ENCODE measurements at regions not wholly inside any gene's neighbourhood (a gene's known extent, or its start where the extent isn't known, plus 50 kb on each side); places are given as distances from the start of the nearest gene placed in this dataset.

DNA sequence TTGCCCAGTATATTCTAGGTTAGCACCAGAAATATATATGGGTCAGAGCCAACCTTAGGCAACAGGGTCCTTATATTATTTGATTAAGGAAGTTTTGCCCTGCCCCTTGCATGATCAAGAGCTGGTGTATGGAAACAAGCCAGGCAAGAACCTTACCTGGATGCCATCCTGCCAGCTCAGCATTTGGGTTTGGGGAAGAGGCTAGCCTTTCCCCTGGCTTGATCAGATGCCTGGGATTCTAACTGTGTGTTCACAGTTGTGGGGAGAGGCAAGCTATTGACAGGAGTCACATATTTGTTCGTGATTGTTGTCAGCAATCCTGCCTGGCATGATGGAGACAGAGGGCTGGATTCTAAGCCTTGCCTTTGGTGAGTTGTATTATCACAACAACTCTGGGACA is 260.0 kb upstream of the DACH1 start:
- TF ChIP-seq TAF1 (IDR thresholded peaks at IDR 0.05; ENCODE audit: borderline replicate concordance, low read depth, low read length) (no peak), POLR2A (IDR thresholded peaks at IDR 0.05; ENCODE audit: low read depth, low read length) (no peak), POLR2AphosphoS5 (IDR thresholded peaks at IDR 0.05; ENCODE audit: low read depth, low read length) (no peak)
